PC-9 (cell line): ENCODE measurements at regions not wholly inside any gene's neighbourhood (a gene's known extent, or its start where the extent isn't known, plus 50 kb on each side); places are given as distances from the start of the nearest gene placed in this dataset.
"Not testable (repeated sequence)": the region's sequence is repeated elsewhere in the genome, so short reads cannot be mapped to it uniquely, and the experiment has no call there.

Experiments used
- BruUV-seq: library from RNA; stranded (reverse); fragments of 400-500 nt; replicated peaks from 2 replicates; lab custom pipeline; 2021; lab: Mats Ljungman, UMichigan
- CTCF ChIA-PET: fragments of 300-600 bp; sonication (Branson Sonifier 250); formaldehyde crosslinking; loops from one replicate; lab custom pipeline; 2022; ENCODE audit warnings: antibody characterized with exemption; lab: Charles Lee
- POLR2A ChIA-PET: fragments of 300-600 bp; sonication (Branson Sonifier 250); formaldehyde crosslinking; loops from one replicate; lab custom pipeline; 2022; ENCODE audit warnings: antibody characterized with exemption; ENCODE audit not compliant: unreplicated experiment; lab: Charles Lee
- DNase-seq, 2 experiments: peaks; one replicate each; pipeline versions ENCODE4 v3.0.0 to v3.0.0-alpha.2; 2015 to 2022; ENCODE audit warnings: mixed read lengths in 1 of 2
- H2AFZ ChIP-seq: fragments of 200-600 bp; sonication (generic); 2 replicates; pipeline ENCODE4 v1.8.1; 2017; ENCODE audit warnings: antibody characterized with exemption
- H3F3A ChIP-seq: fragments of 200-600 bp; sonication (generic); 2 replicates; pipeline ENCODE4 v1.8.1; 2017; ENCODE audit warnings: antibody characterized with exemption, mild to moderate bottlenecking, low read depth; ENCODE audit not compliant: insufficient read depth
- H3K27ac ChIP-seq: fragments of 200-600 bp; sonication (generic); 2 replicates; pipeline ENCODE4 v1.6.1; 2016; ENCODE audit warnings: mixed run types
- H3K27me3 ChIP-seq: fragments of 200-600 bp; sonication (generic); 2 replicates; pipeline ENCODE4 v1.6.1; 2016; ENCODE audit warnings: low read depth, mixed run types; ENCODE audit not compliant: insufficient read depth
- H3K36me3 ChIP-seq: fragments of 200-600 bp; sonication (generic); 2 replicates; pipeline ENCODE4 v1.6.1; 2016; ENCODE audit warnings: low read depth, mixed run types
- H3K4me1 ChIP-seq: fragments of 200-600 bp; sonication (generic); replicated peaks from 2 replicates; pipeline ENCODE4 v1.6.1; 2016; ENCODE audit warnings: mixed run types; ENCODE audit not compliant: insufficient read depth
- H3K4me2 ChIP-seq: fragments of 200-600 bp; sonication (generic); 2 replicates; pipeline ENCODE4 v1.6.1; 2017; ENCODE audit warnings: mixed run types
- H3K4me3 ChIP-seq: fragments of 200-600 bp; sonication (generic); 2 replicates; pipeline ENCODE4 v1.6.1; 2016; ENCODE audit warnings: mixed run types
- H3K79me2 ChIP-seq: fragments of 200-600 bp; sonication (generic); 2 replicates; pipeline ENCODE4 v1.6.1; 2017; ENCODE audit warnings: low read depth, mixed run types
- H3K9me2 ChIP-seq: fragments of 200-600 bp; sonication (generic); 2 replicates; pipeline ENCODE4 v1.8.1; 2017; ENCODE audit warnings: mild to moderate bottlenecking; ENCODE audit not compliant: insufficient read depth
- H3K9me3 ChIP-seq: fragments of 200-600 bp; sonication (generic); 2 replicates; pipeline ENCODE4 v1.8.1; 2016; ENCODE audit warnings: low read depth; ENCODE audit not compliant: insufficient read depth
- H4K20me1 ChIP-seq: fragments of 200-600 bp; sonication (generic); 2 replicates; pipeline ENCODE4 v1.8.1; 2017; ENCODE audit not compliant: insufficient read depth
- CTCF ChIP-seq: fragments of 200-600 bp; sonication (generic); conservative IDR thresholded peaks from 2 replicates; pipeline ENCODE4 v1.6.1; 2017; ENCODE audit warnings: mixed run types, antibody characterized with exemption, mild to moderate bottlenecking, moderate library complexity
- EZH2 ChIP-seq: fragments of 200-600 bp; sonication (generic); IDR thresholded peaks from 2 replicates; pipeline ENCODE4 v1.8.0; 2017; ENCODE audit warnings: antibody characterized with exemption, low read depth
- intact Hi-C: fragments of 100-400 bp; cut with micrococcal nuclease; formaldehyde crosslinking; loops from one replicate; pipeline ENCODE4 v1.10.0; 2022; ENCODE audit not compliant: unreplicated experiment

GRCh38 chrX:2632533-2633504 lies 58.3 kb upstream of the CD99 start:
- Histone ChIP-seq H3K36me3 (peaks cover 17% of the 10 kb centered on the region; the same call in 1 of the 2 replicates), H3K79me2 (no peaks in the 10 kb centered on the region), H3K27ac (no peak overlapping the region), H4K20me1 (no peaks in the 10 kb centered on the region), H3K9me3 (0 out of 2 replicates have a peak, but pooled peaks cover 8% of the 10 kb centered on the region), H3F3A (peaks cover 17% of the 10 kb centered on the region; the same call in 1 of the 2 replicates), H3K4me3 (no peak overlapping the region), H3K9me2 (peaks cover 5% of the 10 kb centered on the region; the same call in 1 of the 2 replicates), H2AFZ (no peak overlapping the region), H3K4me1 (no peaks in the 10 kb centered on the region), H3K4me2 (no peak overlapping the region), H3K27me3 (no peaks in the 10 kb centered on the region)
- intact Hi-C loops = no loop called here
- BruUV-seq = no TSS peak
- POLR2A ChIA-PET = no interaction called here
- no peak for TF ChIP-seq EZH2
- no peak for TF ChIP-seq CTCF
- DNase-seq = no peak
- CTCF ChIA-PET = no interaction called here

DNA sequence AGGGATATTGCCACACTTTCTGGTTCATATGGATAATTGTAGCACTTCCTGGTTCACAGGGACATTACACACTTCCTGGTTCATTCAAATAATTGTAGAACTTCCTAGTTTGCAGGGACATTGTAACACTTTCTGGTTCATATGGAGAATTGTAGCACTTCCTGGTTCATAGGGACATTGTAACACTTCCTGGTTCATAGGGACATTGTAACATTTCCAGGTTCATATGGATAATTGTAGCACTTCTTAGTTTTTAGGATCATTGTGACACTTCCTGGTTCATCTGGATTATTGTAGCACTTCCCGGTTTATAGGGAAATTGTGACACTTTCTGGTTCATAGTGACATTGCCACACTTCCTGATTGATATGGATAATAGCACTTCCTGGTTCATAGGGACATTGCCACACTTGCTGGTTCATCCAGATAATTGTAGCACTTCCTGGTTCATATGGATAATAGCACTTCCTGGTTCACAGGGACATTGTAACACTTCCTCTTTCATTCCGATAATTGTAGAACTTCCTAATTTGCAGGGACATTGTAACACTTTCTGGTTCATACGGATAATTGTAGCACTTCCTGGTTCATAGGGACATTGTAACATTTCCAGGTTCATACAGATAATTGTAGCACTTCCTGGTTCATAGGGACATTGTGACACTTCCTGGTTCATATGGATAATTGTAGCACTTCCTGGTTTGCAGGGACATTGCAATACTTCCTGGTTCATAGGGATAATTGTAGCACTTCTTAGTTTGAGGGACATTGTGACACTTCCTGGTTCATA lies 59.2 kb upstream of the CD99 start:
- Histone ChIP-seq H3K27me3 (no peaks in the 10 kb centered on the region), H3K9me2 (peaks cover 1% of the 10 kb centered on the region; the same call in 1 of the 2 replicates), H3K4me1 (no peaks in the 10 kb centered on the region), H4K20me1 (no peaks in the 10 kb centered on the region), H3F3A (peaks cover 17% of the 10 kb centered on the region; the same call in 1 of the 2 replicates), H3K4me2 (no peak overlapping the region), H3K36me3 (peaks cover 17% of the 10 kb centered on the region; the same call in 1 of the 2 replicates), H3K27ac (no peak overlapping the region), H3K79me2 (no peaks in the 10 kb centered on the region), H3K9me3 (0 out of 2 replicates have a peak, but pooled peaks cover 8% of the 10 kb centered on the region), H2AFZ (no peak overlapping the region), H3K4me3 (no peak overlapping the region)
- intact Hi-C loops = no loop called here
- ChIA-PET CTCF (no interaction called here), POLR2A (no interaction called here)
- DNase-seq = no peak
- BruUV-seq = no TSS peak
- TF ChIP-seq EZH2 = no peak

DNA sequence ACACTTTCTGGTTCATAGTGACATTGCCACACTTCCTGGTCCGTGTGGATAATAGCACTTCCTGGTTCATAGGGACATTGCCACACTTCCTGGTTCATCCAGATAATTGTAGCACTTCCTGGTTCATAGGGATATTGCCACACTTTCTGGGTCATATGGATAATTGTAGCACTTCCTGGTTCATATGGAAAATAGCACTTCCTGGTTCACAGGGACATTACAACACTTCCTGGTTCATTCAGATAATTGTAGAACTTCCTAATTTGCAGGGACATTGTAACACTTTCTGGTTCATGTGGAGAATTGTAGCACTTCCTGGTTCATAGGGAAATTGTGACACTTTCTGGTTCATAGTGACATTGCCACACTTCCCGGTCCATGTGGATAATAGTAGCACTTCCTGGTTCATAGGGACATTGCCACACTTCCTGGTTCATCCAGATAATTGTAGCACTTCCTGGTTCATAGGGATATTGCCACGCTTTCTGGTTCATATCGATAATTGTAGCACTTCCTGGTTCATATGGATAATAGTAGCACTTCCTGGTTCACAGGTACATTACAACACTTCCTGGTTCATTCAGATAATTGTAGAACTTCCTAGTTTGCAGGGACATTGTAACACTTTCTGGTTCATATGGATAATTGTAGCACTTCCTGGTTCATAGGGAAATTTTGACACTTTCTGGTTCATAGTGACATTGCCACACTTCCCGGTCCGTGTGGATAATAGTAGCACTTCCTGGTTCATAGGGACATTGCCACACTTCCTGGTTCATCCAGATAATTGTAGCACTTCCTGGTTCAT lies 60.0 kb upstream of the CD99 start:
- CTCF ChIA-PET, DNase-seq, H3K9me2 ChIP-seq, intact Hi-C loops, H3K9me3 ChIP-seq, H4K20me1 ChIP-seq, H3K79me2 ChIP-seq, H3K4me3 ChIP-seq, H3K4me1 ChIP-seq, BruUV-seq, POLR2A ChIA-PET, H3K27me3 ChIP-seq, H3K4me2 ChIP-seq, H2AFZ ChIP-seq: not testable (repeated sequence)
- Histone ChIP-seq H3K27ac (peak overlapping the region; percentile 56), H3K36me3 (peaks cover 21% of the 10 kb centered on the region; the same call in 1 of the 2 replicates), H3F3A (peaks cover 17% of the 10 kb centered on the region; the same call in 1 of the 2 replicates)

DNA sequence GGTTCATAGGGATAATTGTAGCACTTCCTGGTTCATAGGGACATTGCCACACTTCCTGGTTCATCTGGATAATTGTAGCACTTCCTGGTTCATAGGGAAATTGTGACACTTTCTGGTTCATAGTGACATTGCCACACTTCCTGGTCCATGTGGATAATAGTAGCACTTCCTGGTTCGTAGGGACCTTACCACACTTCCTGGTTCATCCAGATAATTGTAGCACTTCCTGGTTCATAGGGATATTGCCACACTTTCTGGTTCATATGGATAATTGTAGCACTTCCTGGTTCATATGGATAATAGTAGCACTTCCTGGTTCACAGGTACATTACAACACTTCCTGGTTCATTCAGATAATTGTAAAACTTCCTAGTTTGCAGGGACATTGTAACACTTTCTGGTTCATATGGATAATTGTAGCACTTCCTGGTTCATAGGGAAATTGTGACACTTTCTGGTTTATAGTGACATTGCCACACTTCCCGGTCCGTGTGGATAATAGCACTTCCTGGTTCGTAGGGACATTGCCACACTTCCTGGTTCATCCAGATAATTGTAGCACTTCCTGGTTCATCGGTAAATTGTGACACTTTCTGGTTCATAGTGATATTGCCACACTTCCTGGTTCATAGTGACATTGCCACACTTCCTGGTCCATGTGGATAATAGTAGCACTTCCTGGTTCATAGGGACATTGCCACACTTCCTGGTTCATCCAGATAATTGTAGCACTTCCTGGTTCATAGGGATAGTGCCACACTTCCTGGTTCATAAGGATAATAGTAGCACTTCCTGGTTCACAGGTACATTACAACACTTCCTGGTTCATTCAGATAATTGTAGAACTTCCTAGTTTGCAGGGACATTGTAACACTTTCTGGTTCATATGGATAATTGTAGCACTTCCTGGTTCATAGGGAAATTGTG lies 60.8 kb upstream of the CD99 start:
- POLR2A ChIA-PET, H3K4me2 ChIP-seq, H3K4me1 ChIP-seq, H3K27me3 ChIP-seq, intact Hi-C loops, H4K20me1 ChIP-seq, DNase-seq, H3K9me3 ChIP-seq, H3K79me2 ChIP-seq, H3K4me3 ChIP-seq, BruUV-seq, H2AFZ ChIP-seq, H3K9me2 ChIP-seq, CTCF ChIA-PET: not testable (repeated sequence)
- H3F3A ChIP-seq = peaks cover 17% of the 10 kb centered on the region; the same call in 1 of the 2 replicates
- H3K27ac ChIP-seq = peak overlapping the region; percentile 56
- peaks cover 21% of the 10 kb centered on the region; the same call in 1 of the 2 replicates for H3K36me3 ChIP-seq
